SK-N-SH (cell line): ENCODE measurements at regions not wholly inside any gene's neighbourhood (a gene's known extent, or its start where the extent isn't known, plus 50 kb on each side); places are given as distances from the start of the nearest gene placed in this dataset.

Experiments used
- CTCF ChIA-PET: fragments of 300-600, 350-600 bp; formaldehyde crosslinking; extraction: SDS; loops from one replicate; lab custom pipeline; 2021; lab: Yijun Ruan, JAX
- POLR2A ChIA-PET: fragments of 350-600 bp; sonication (Branson Sonifier 250); formaldehyde crosslinking; extraction: SDS; loops from one replicate; lab custom pipeline; 2020; ENCODE audit warnings: antibody characterized with exemption, inconsistent platforms; lab: Yijun Ruan, JAX
- DNase-seq: peaks from one replicate; pipeline ENCODE4 v3.0.0; 2012
- H2AFZ ChIP-seq: fragments of 200-600 bp; sonication (generic); 2 replicates; pipeline ENCODE4 v1.8.1; 2016; ENCODE audit warnings: antibody characterized with exemption, mild to moderate bottlenecking, low read depth
- H3F3A ChIP-seq: fragments of 200-600 bp; sonication (generic); replicated peaks from 2 replicates; pipeline ENCODE3; 2016; ENCODE audit warnings: antibody characterized with exemption, mild to moderate bottlenecking; ENCODE audit not compliant: insufficient read depth
- H3K27ac ChIP-seq, 2 experiments: fragments of 200-500 bp in 1 of 2; fragments of 200-600 bp in 1 of 2; sonication (Bioruptor generic) in 1 of 2; sonication (generic), shearing (Covaris generic) in 1 of 2; 2 replicates each; pipeline versions ENCODE4 v1.5.1 to v1.6.1; 2014 to 2016; ENCODE audit warnings: low read depth in 2 of 2, inconsistent platforms in 1 of 2, low read length in 1 of 2, mild to moderate bottlenecking in 1 of 2, mixed read lengths in 1 of 2
- H3K27me3 ChIP-seq: fragments of 200-600 bp; sonication (generic), shearing (Covaris generic); 2 replicates; pipeline ENCODE4 v1.6.1; 2016; ENCODE audit warnings: mixed run types; ENCODE audit not compliant: insufficient read depth
- H3K36me3 ChIP-seq, 2 experiments: fragments of 200-500 bp in 1 of 2; fragments of 200-600 bp in 1 of 2; sonication (Bioruptor generic) in 1 of 2; sonication (generic) in 1 of 2; replicated peaks in 1 of 2; 2 replicates each; pipeline versions ENCODE3 to v1.5.1; 2014 to 2016; ENCODE audit warnings: low read length in 1 of 2, mild to moderate bottlenecking in 1 of 2; ENCODE audit not compliant: insufficient read depth in 2 of 2, control insufficient read depth in 1 of 2
- H3K4me1 ChIP-seq, 2 experiments: fragments of 200-500 bp in 1 of 2; fragments of 200-600 bp in 1 of 2; sonication (Bioruptor generic) in 1 of 2; sonication (generic), shearing (Covaris generic) in 1 of 2; 2 replicates each; pipeline versions ENCODE4 v1.5.1 to v1.6.1; 2014 to 2016; ENCODE audit warnings: low read depth in 1 of 2, low read length in 1 of 2, mixed run types in 1 of 2; ENCODE audit not compliant: insufficient read depth in 2 of 2, control insufficient read depth in 1 of 2
- H3K4me2 ChIP-seq: fragments of 200-600 bp; sonication (generic), shearing (Covaris generic); 2 replicates; pipeline ENCODE4 v1.6.1; 2017; ENCODE audit warnings: mixed run types
- H3K4me3 ChIP-seq, 2 experiments: fragments of 200-500 bp in 1 of 2; fragments of 200-600 bp in 1 of 2; sonication (Bioruptor generic) in 1 of 2; sonication (generic), shearing (Covaris generic) in 1 of 2; 2 replicates each; pipeline versions ENCODE4 v1.5.1 to v1.8.1; 2014 to 2016; ENCODE audit warnings: low read depth in 2 of 2, inconsistent platforms in 1 of 2, low read length in 1 of 2, mild to moderate bottlenecking in 1 of 2, mixed read lengths in 1 of 2, moderate library complexity in 1 of 2
- H3K79me2 ChIP-seq: fragments of 200-600 bp; sonication (generic); 2 replicates; pipeline ENCODE4 v1.8.1; 2017; ENCODE audit warnings: mild to moderate bottlenecking; ENCODE audit not compliant: insufficient read depth
- H3K9ac ChIP-seq: fragments of 200-600 bp; sonication (generic); 2 replicates; pipeline ENCODE4 v1.6.1; 2017; ENCODE audit warnings: mixed run types
- H3K9me2 ChIP-seq: fragments of 200-600 bp; sonication (generic); 2 replicates; pipeline ENCODE4 v1.6.1; 2017; ENCODE audit warnings: mixed run types
- H3K9me3 ChIP-seq: fragments of 200-600 bp; sonication (generic); 2 replicates; pipeline ENCODE4 v1.6.1; 2017; ENCODE audit warnings: mixed run types, mild to moderate bottlenecking, moderate library complexity
- H4K20me1 ChIP-seq: fragments of 200-600 bp; sonication (generic); 2 replicates; pipeline ENCODE4 v1.6.1; 2017; ENCODE audit warnings: mild to moderate bottlenecking, mixed run types; ENCODE audit not compliant: insufficient read depth
- ELF1 ChIP-seq: IDR thresholded peaks from 2 replicates; pipeline ENCODE4 v1.4.0; 2012
- EP300 ChIP-seq, 2 experiments: IDR thresholded peaks; 2 replicates each; pipeline versions ENCODE4 v1.4.0 to v1.6.1; 2012; ENCODE audit warnings: borderline replicate concordance in 1 of 2, low read depth in 1 of 2, low read length in 1 of 2
- FOXM1 ChIP-seq: IDR thresholded peaks from 2 replicates; pipeline ENCODE4 v1.4.0; 2012; ENCODE audit warnings: low read depth, mild to moderate bottlenecking
- GATA2 ChIP-seq: sonication (generic); formaldehyde crosslinking; IDR thresholded peaks from 2 replicates; pipeline ENCODE4 v1.5.0; 2020; ENCODE audit warnings: mild to moderate bottlenecking, missing genetic modification reagents
- IRF3 ChIP-seq: fragments of 150-350 bp; IDR thresholded peaks from 2 replicates; pipeline ENCODE4 v1.6.1; 2016; ENCODE audit warnings: mild to moderate bottlenecking, low read depth, low read length
- MAX ChIP-seq: IDR thresholded peaks from 2 replicates; pipeline ENCODE4 v1.4.0; 2012; ENCODE audit warnings: low read depth
- POLR2AphosphoS5 ChIP-seq: IDR thresholded peaks from 2 replicates; pipeline ENCODE4 v1.6.1; 2012; ENCODE audit warnings: low read depth, low read length
- RCOR1 ChIP-seq: fragments of 150-350 bp; IDR thresholded peaks from 2 replicates; pipeline ENCODE4 v1.6.1; 2017; ENCODE audit warnings: antibody characterized with exemption, low read length
- RFX5 ChIP-seq: IDR thresholded peaks from 2 replicates; pipeline ENCODE4 v1.6.1; 2012; ENCODE audit warnings: mild to moderate bottlenecking, improper control_type of control experiment, low read length
- TAF1 ChIP-seq: IDR thresholded peaks from 2 replicates; pipeline ENCODE4 v1.6.1; 2012; ENCODE audit warnings: low read depth, mild to moderate bottlenecking, low read length, moderate library complexity, borderline replicate concordance
- USF1 ChIP-seq: IDR thresholded peaks from 2 replicates; pipeline ENCODE4 v1.4.0; 2012; ENCODE audit warnings: low read depth, borderline replicate concordance
- YY1 ChIP-seq: IDR thresholded peaks from 2 replicates; pipeline ENCODE4 v1.4.0; 2012; ENCODE audit warnings: low read depth, mild to moderate bottlenecking
- WGBS: methylation state at CpG from one replicate; pipeline ENCODE4 v1.1.6; 2017; ENCODE audit warnings: low lambda C conversion rate; 5-methylcytosine and 5-hydroxymethylcytosine counted together
- TF ChIP-seq, protein P1 (sequence below): IDR thresholded peaks from 2 replicates; pipeline ENCODE4 v1.6.1; 2012; ENCODE audit warnings: mild to moderate bottlenecking, low read depth, low read length, moderate library complexity
- TF ChIP-seq, protein P2 (sequence below): fragments of 150-350 bp; IDR thresholded peaks from 2 replicates; pipeline ENCODE4 v1.6.1; 2017; ENCODE audit warnings: antibody characterized with exemption, low read length, low read depth, borderline replicate concordance
- TF ChIP-seq, protein P3 (sequence below): fragments of 200-600 bp; sonication (generic); IDR thresholded peaks from 2 replicates; pipeline ENCODE4 v1.6.1; 2017; ENCODE audit warnings: antibody characterized with exemption, mild to moderate bottlenecking, moderate library complexity

DNA sequence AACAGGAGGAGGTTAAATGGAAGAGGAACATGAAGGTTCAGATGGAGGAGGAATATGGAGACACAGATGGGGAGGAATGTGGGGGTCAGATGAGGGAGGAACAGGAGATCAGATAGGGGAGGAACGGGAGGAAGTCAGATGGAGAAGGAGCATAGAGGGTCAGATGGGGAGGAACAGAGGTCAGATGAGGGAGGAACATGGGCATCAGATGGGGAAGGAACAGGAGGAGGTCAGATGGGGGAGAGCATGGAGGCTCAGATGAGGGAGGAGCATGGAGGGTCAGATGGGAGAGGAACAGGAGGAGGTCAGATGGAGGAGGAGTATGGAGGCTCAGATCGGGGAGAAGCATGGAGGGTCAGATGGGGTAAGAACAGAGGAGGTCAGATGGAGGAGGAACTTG, 290.6 kb downstream of the BMP7 start (continued):
- TF ChIP-seq, protein P1, sequence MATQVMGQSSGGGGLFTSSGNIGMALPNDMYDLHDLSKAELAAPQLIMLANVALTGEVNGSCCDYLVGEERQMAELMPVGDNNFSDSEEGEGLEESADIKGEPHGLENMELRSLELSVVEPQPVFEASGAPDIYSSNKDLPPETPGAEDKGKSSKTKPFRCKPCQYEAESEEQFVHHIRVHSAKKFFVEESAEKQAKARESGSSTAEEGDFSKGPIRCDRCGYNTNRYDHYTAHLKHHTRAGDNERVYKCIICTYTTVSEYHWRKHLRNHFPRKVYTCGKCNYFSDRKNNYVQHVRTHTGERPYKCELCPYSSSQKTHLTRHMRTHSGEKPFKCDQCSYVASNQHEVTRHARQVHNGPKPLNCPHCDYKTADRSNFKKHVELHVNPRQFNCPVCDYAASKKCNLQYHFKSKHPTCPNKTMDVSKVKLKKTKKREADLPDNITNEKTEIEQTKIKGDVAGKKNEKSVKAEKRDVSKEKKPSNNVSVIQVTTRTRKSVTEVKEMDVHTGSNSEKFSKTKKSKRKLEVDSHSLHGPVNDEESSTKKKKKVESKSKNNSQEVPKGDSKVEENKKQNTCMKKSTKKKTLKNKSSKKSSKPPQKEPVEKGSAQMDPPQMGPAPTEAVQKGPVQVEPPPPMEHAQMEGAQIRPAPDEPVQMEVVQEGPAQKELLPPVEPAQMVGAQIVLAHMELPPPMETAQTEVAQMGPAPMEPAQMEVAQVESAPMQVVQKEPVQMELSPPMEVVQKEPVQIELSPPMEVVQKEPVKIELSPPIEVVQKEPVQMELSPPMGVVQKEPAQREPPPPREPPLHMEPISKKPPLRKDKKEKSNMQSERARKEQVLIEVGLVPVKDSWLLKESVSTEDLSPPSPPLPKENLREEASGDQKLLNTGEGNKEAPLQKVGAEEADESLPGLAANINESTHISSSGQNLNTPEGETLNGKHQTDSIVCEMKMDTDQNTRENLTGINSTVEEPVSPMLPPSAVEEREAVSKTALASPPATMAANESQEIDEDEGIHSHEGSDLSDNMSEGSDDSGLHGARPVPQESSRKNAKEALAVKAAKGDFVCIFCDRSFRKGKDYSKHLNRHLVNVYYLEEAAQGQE = no peak
- TF ChIP-seq YY1 = no peak
- TF ChIP-seq GATA2 (CRISPR knock-in tag) = no peak
- TF ChIP-seq USF1 = no peak
- TF ChIP-seq RFX5 = no peak
- no peak for TF ChIP-seq FOXM1
- TF ChIP-seq RCOR1 = no peak
- no peak for TF ChIP-seq IRF3
- TF ChIP-seq ELF1 = no peak

- ChIA-PET CTCF (interaction anchor here (3.0 kb wide), 1 partner anchor 426 kb away, joined by 12 read pairs; no protein-coding TSS in a partner anchor), POLR2A (no interaction called here)
- Histone ChIP-seq H4K20me1 (no peaks in the 10 kb centered on the region), H3K9ac (no peak overlapping the region), H3K27ac (no peak overlapping the region), H3F3A (no peaks in the 10 kb centered on the region), H3K4me2 (no peak overlapping the region), H3K9me3 (no peaks in the 10 kb centered on the region), H3K4me1 (no peaks in the 10 kb centered on the region), H3K36me3 (no peaks in the 10 kb centered on the region), H3K9me2 (no peaks in the 10 kb centered on the region), H2AFZ (no peak overlapping the region), H3K79me2 (no peaks in the 10 kb centered on the region), H3K4me3 (no peak overlapping the region), H3K27me3 (peaks cover 81% of the 10 kb centered on the region)
- 32% methylated on average over 10 of the region's 10 CpGs for WGBS
- TF ChIP-seq POLR2AphosphoS5 = no peak
- no peak for TF ChIP-seq EP300 (IDR thresholded peaks at IDR 0.05; ENCODE audit: borderline replicate concordance in 1 of 2, low read depth in 1 of 2, low read length in 1 of 2)
- no peak for TF ChIP-seq MAX
- TF ChIP-seq, protein P2, sequence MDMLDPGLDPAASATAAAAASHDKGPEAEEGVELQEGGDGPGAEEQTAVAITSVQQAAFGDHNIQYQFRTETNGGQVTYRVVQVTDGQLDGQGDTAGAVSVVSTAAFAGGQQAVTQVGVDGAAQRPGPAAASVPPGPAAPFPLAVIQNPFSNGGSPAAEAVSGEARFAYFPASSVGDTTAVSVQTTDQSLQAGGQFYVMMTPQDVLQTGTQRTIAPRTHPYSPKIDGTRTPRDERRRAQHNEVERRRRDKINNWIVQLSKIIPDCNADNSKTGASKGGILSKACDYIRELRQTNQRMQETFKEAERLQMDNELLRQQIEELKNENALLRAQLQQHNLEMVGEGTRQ = no peak
- TF ChIP-seq TAF1 = no peak
- TF ChIP-seq, protein P3, sequence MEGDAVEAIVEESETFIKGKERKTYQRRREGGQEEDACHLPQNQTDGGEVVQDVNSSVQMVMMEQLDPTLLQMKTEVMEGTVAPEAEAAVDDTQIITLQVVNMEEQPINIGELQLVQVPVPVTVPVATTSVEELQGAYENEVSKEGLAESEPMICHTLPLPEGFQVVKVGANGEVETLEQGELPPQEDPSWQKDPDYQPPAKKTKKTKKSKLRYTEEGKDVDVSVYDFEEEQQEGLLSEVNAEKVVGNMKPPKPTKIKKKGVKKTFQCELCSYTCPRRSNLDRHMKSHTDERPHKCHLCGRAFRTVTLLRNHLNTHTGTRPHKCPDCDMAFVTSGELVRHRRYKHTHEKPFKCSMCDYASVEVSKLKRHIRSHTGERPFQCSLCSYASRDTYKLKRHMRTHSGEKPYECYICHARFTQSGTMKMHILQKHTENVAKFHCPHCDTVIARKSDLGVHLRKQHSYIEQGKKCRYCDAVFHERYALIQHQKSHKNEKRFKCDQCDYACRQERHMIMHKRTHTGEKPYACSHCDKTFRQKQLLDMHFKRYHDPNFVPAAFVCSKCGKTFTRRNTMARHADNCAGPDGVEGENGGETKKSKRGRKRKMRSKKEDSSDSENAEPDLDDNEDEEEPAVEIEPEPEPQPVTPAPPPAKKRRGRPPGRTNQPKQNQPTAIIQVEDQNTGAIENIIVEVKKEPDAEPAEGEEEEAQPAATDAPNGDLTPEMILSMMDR = no peak
- DNase-seq = no peak
Observed at GRCh38 chr20:56976336-56976735, 290.1 kb downstream of the BMP7 start.
